ENCODE measurements at regions not wholly inside any gene's neighbourhood (a gene's known extent, or its start where the extent isn't known, plus 50 kb on each side); places are given as distances from the start of the nearest gene placed in this dataset.

DNA sequence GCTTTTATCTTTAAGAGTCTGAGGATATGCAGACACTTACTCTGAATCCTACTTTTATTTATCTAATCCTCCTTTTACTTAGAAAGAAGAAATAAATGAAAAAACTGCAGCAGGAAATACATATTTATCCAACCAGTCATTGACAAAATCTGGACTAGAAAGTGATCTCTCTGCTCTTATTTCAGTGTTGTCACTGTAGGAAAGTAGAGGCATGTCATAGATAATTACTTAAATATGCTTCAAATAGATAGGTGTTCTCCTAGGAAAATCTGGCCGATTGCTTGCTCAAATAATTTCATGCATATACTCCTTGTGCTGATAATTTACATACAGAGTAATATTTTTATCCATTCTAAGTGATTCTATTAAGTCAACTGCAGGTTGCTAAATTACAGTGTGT lies 2001.9 kb upstream of the C9orf72 start:
- Histone ChIP-seq H3K27me3 (replicated peaks in 1 of 4; ENCODE audit: control insufficient read depth in 3 of 4, extremely low read depth in 1 of 4, insufficient read depth in 3 of 4, low read length in 3 of 4) (no peaks in the 10 kb centered on the region), H3K14ac (ENCODE audit: insufficient read length) (no peak overlapping the region), H3K18ac (ENCODE audit: extremely low read depth, low read length) (no peak overlapping the region), H3K9ac (replicated peaks in 1 of 4; ENCODE audit: extremely low read depth in 1 of 4, low read depth in 3 of 4, low read length in 3 of 4) (no peak overlapping the region), H3K4me1 (replicated peaks in 1 of 4; ENCODE audit: control insufficient read depth in 3 of 4, insufficient read depth in 4 of 4, low read length in 3 of 4) (no peaks in the 10 kb centered on the region), H3K9me3 (ENCODE audit: insufficient read depth in 2 of 2, low read depth in 1 of 2, low read length in 1 of 2) (no peaks in the 10 kb centered on the region), H3K36me3 (ENCODE audit: control insufficient read depth in 2 of 4, insufficient read depth in 4 of 4, low read length in 3 of 4) (no peaks in the 10 kb centered on the region), H3K23me2 (ENCODE audit: low read depth, low read length) (no peaks in the 10 kb centered on the region), H2BK120ac (replicated peaks; ENCODE audit: low read depth, low read length) (no peak overlapping the region), H3K4ac (replicated peaks; ENCODE audit: insufficient read length, low read depth, low read length) (no peak overlapping the region), H3K79me1 (ENCODE audit: low read depth, low read length) (no peaks in the 10 kb centered on the region), H3K79me2 (ENCODE audit: control insufficient read depth in 1 of 2, insufficient read depth in 2 of 2, low read length in 2 of 2) (no peaks in the 10 kb centered on the region), H2BK5ac (ENCODE audit: low read depth, low read length) (no peak overlapping the region), H2BK12ac (ENCODE audit: low read depth, low read length) (no peak overlapping the region), H2BK20ac (ENCODE audit: low read length) (no peak overlapping the region), H3K4me2 (ENCODE audit: insufficient read depth in 1 of 2, low read depth in 2 of 2, low read length in 2 of 2) (no peak overlapping the region), H3K27ac (ENCODE audit: low read depth, low read length) (no peak overlapping the region), H4K5ac (ENCODE audit: insufficient read length, low read depth, low read length) (no peak overlapping the region), H2AFZ (ENCODE audit: low read length) (no peak overlapping the region), H2AK5ac (ENCODE audit: low read depth, low read length) (no peak overlapping the region), H4K20me1 (replicated peaks in 1 of 2; ENCODE audit: control insufficient read depth in 1 of 2, insufficient read depth in 2 of 2, low read length in 2 of 2) (no peaks in the 10 kb centered on the region), H3K23ac (ENCODE audit: insufficient read length) (no peak overlapping the region), H3K4me3 (ENCODE audit: extremely low read depth in 1 of 4, insufficient read depth in 2 of 4, low read depth in 3 of 4, low read length in 4 of 4) (no peak overlapping the region), H2BK15ac (ENCODE audit: low read length) (no peak overlapping the region), H4K91ac (replicated peaks; ENCODE audit: insufficient read length, low read length) (no peak overlapping the region), H3K56ac (replicated peaks; ENCODE audit: insufficient read length, low read depth, low read length) (no peak overlapping the region), H4K8ac (ENCODE audit: extremely low read depth, insufficient read depth, low read length) (no peak overlapping the region)
- ChIA-PET CTCF (ENCODE audit: partially characterized antibody) (interaction anchor here (1.1 to 1.7 kb wide), 2 partner anchors 18 to 745 kb away, joined by 3 read pairs; no protein-coding TSS in a partner anchor), POLR2A (ENCODE audit: partially characterized antibody) (no interaction called here)
- 76% methylated on average over 1 of the region's 1 CpG; no CpG with 5 or more reads in 1 of the 2 experiments for WGBS, 2 experiments (ENCODE audit: extremely low coverage in 1 of 2, insufficient coverage in 1 of 2, insufficient read length in 1 of 2, insufficient replicate concordance in 2 of 2, low coverage in 1 of 2, low lambda C conversion rate in 2 of 2, missing lambda C conversion rate in 1 of 2)
- TF ChIP-seq RFX5 (IDR thresholded peaks at IDR 0.05; ENCODE audit: borderline replicate concordance, low read depth, low read length): no peak
- no peak for TF ChIP-seq SP4 (IDR thresholded peaks at IDR 0.05; ENCODE audit: low read length)
- no peak for TF ChIP-seq RXRA (IDR thresholded peaks at IDR 0.05; ENCODE audit: insufficient read depth, low read depth, low read length)
- no peak for TF ChIP-seq ZNF274 (IDR thresholded peaks at IDR 0.05; ENCODE audit: borderline replicate concordance, extremely low read depth, low read length)
- FAIRE-seq (no peak), DNase-seq (ENCODE audit: low read depth in 1 of 2, low spot score in 2 of 2) (no peak)
